ENCODE measurements at regions not wholly inside any gene's neighbourhood (a gene's known extent, or its start where the extent isn't known, plus 50 kb on each side); places are given as distances from the start of the nearest gene placed in this dataset.

DNA sequence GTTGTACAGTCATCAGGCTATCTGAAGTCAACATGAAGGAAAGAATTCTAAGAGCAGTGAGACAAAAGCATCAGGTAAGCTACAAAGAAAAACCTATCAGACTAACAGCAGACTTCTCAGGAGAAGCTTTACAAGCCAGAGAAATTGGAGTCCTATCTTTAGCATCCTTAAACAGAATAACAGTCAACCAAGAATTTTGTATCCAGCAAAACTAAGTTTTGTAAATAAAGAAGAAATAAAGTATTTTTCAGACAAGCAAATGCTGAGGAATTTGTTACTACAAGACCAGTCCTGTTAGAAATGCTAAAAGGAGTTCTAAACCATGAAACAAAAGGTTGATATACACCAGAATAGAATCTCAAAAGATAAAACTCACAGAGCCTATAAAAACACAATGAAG lies 501.2 kb downstream of the ZNF608 start:
- no peak overlapping the region for H3K27ac ChIP-seq (ENCODE audit: low read depth, low read length)
- no peaks in the 10 kb centered on the region for H3K27me3 ChIP-seq (replicated peaks in 1 of 4; ENCODE audit: control insufficient read depth in 3 of 4, extremely low read depth in 1 of 4, insufficient read depth in 3 of 4, low read length in 3 of 4)
- H3K4ac ChIP-seq (replicated peaks; ENCODE audit: insufficient read length, low read depth, low read length) = no peak overlapping the region
- H3K9me3 ChIP-seq (ENCODE audit: insufficient read depth in 2 of 2, low read depth in 1 of 2, low read length in 1 of 2) = peaks cover 16 to 31% of the 10 kb centered on the region in 2 experiments
- H2BK12ac ChIP-seq (ENCODE audit: low read depth, low read length) = no peak overlapping the region
- no peak overlapping the region for H3K9ac ChIP-seq (replicated peaks in 1 of 4; ENCODE audit: extremely low read depth in 1 of 4, low read depth in 3 of 4, low read length in 3 of 4)
- peaks cover 0 to 8% (median 0%) of the 10 kb centered on the region in 4 experiments; a peak in 1 of 8 replicates for H3K36me3 ChIP-seq (ENCODE audit: control insufficient read depth in 2 of 4, insufficient read depth in 4 of 4, low read length in 3 of 4)
- ChIA-PET CTCF (ENCODE audit: partially characterized antibody) (interaction anchor here (1.3 kb wide), 1 partner anchor 13 kb away, joined by 3 read pairs; no protein-coding TSS in a partner anchor), POLR2A (ENCODE audit: partially characterized antibody) (no interaction called here)
- H3K4me1 ChIP-seq (replicated peaks in 1 of 4; ENCODE audit: control insufficient read depth in 3 of 4, insufficient read depth in 4 of 4, low read length in 3 of 4) = no peaks in the 10 kb centered on the region
- H3K23ac ChIP-seq (ENCODE audit: insufficient read length) = no peak overlapping the region
- H2BK20ac ChIP-seq (ENCODE audit: low read length) = no peak overlapping the region
- no peak overlapping the region for H4K91ac ChIP-seq (replicated peaks; ENCODE audit: insufficient read length, low read length)
- H4K8ac ChIP-seq (ENCODE audit: extremely low read depth, insufficient read depth, low read length) = no peak overlapping the region
- H2AFZ ChIP-seq (ENCODE audit: low read length) = no peak overlapping the region
- H3K4me2 ChIP-seq (ENCODE audit: insufficient read depth in 1 of 2, low read depth in 2 of 2, low read length in 2 of 2) = no peak overlapping the region
- no peak overlapping the region for H3K14ac ChIP-seq (ENCODE audit: insufficient read length)
- FAIRE-seq (no peak), DNase-seq (ENCODE audit: low read depth in 1 of 2, low spot score in 2 of 2) (no peak)
- H3K18ac ChIP-seq (ENCODE audit: extremely low read depth, low read length) = no peak overlapping the region
- H2BK15ac ChIP-seq (ENCODE audit: low read length) = no peak overlapping the region
- no peak overlapping the region for H2BK120ac ChIP-seq (replicated peaks; ENCODE audit: low read depth, low read length)
- no peaks in the 10 kb centered on the region for H3K79me2 ChIP-seq (ENCODE audit: control insufficient read depth in 1 of 2, insufficient read depth in 2 of 2, low read length in 2 of 2)
- no peak overlapping the region for H4K5ac ChIP-seq (ENCODE audit: insufficient read length, low read depth, low read length)
- H2BK5ac ChIP-seq (ENCODE audit: low read depth, low read length) = no peak overlapping the region
- H3K79me1 ChIP-seq (ENCODE audit: low read depth, low read length) = no peaks in the 10 kb centered on the region
- H2AK5ac ChIP-seq (ENCODE audit: low read depth, low read length) = no peak overlapping the region
- no peak overlapping the region for H3K4me3 ChIP-seq (ENCODE audit: extremely low read depth in 1 of 4, insufficient read depth in 2 of 4, low read depth in 3 of 4, low read length in 4 of 4)
- H3K56ac ChIP-seq (replicated peaks; ENCODE audit: insufficient read length, low read depth, low read length) = no peak overlapping the region
- no peaks in the 10 kb centered on the region for H4K20me1 ChIP-seq (replicated peaks in 1 of 2; ENCODE audit: control insufficient read depth in 1 of 2, insufficient read depth in 2 of 2, low read length in 2 of 2)
- H3K23me2 ChIP-seq (ENCODE audit: low read depth, low read length) = no peaks in the 10 kb centered on the region
- TF ChIP-seq FOSL1 (IDR thresholded peaks at IDR 0.05; ENCODE audit: insufficient read depth, low read depth, low read length) = no peak
- TF ChIP-seq CTBP2 (IDR thresholded peaks at IDR 0.05; ENCODE audit: borderline replicate concordance, insufficient read depth, insufficient read length, low read length) = no peak
- no peak for TF ChIP-seq TEAD4 (IDR thresholded peaks at IDR 0.05; ENCODE audit: low read depth, low read length)
- no peak for TF ChIP-seq CHD2 (IDR thresholded peaks at IDR 0.05; ENCODE audit: low read length)
- no peak for TF ChIP-seq BRCA1 (IDR thresholded peaks at IDR 0.05; ENCODE audit: low read depth, low read length)
- no peak for TF ChIP-seq MAFK (IDR thresholded peaks at IDR 0.05; ENCODE audit: low read depth, low read length)
- no peak for TF ChIP-seq SP2 (IDR thresholded peaks at IDR 0.05; ENCODE audit: low read length)

Data from H1 (cell line).